Uterus (tissue), 3 donors: ENCODE measurements at regions not wholly inside any gene's neighbourhood (a gene's known extent, or its start where the extent isn't known, plus 50 kb on each side); places are given as distances from the start of the nearest gene placed in this dataset.

Source experiments
- DNase-seq, 2 donors: peaks; one replicate each; pipeline ENCODE4 v3.0.0-alpha.2; 2019 to 2020
- H3K27ac ChIP-seq, 2 donors: fragments of 200-600 bp; sonication (generic); 1 replicate in 1 of 2; 2 replicates in 1 of 2; pipeline ENCODE4 v1.5.1; 2016 to 2018
- H3K27me3 ChIP-seq, 2 donors: fragments of 200-600 bp; sonication (generic); one replicate each; pipeline ENCODE4 v1.5.1; 2018 to 2019; ENCODE audit warnings: control low read depth in 1 of 2
- H3K36me3 ChIP-seq, 2 donors: fragments of 200-600 bp; sonication (generic); one replicate each; pipeline ENCODE4 v1.5.1; 2019; ENCODE audit warnings: control low read depth in 1 of 2
- H3K4me1 ChIP-seq, 2 donors: fragments of 200-600 bp; sonication (generic); one replicate each; pipeline ENCODE4 v1.5.1; 2018 to 2019; ENCODE audit warnings: control low read depth in 1 of 2
- H3K4me3 ChIP-seq, 2 donors: fragments of 200-600 bp; sonication (generic); 1 replicate in 1 of 2; 2 replicates in 1 of 2; pipeline ENCODE4 v1.5.1; 2018 to 2019; ENCODE audit warnings: mild to moderate bottlenecking in 1 of 2
- H3K9me3 ChIP-seq, 2 donors: fragments of 200-600 bp; sonication (generic); one replicate each; pipeline ENCODE4 v1.5.1; 2019; ENCODE audit warnings: control low read depth in 1 of 2
- POLR2A ChIP-seq, 2 donors: fragments of 450-650 bp; IDR thresholded peaks; one replicate each; pipeline ENCODE4 v1.6.1; 2016; ENCODE audit warnings: antibody characterized with exemption in 2 of 2, mild to moderate bottlenecking in 1 of 2, moderate library complexity in 1 of 2
- intact Hi-C: fragments of 100-400 bp; cut with DNase I; formaldehyde crosslinking; loops from one replicate; pipeline ENCODE4 v1.15.1; 2023; ENCODE audit warnings: low total_unique reads
- TF ChIP-seq, protein P1 (sequence below), 4 experiments: fragments of 200-600 bp in 2 of 4; fragments of 450-650 bp in 2 of 4; sonication (generic) in 2 of 4; IDR thresholded peaks; one replicate each; pipeline ENCODE4 v1.5.1; 2016 to 2019; ENCODE audit warnings: antibody characterized with exemption in 4 of 4, mild to moderate bottlenecking in 2 of 4, moderate library complexity in 1 of 4
- donor health status: DM: yes; HTN: yes; CAD: no.

DNA sequence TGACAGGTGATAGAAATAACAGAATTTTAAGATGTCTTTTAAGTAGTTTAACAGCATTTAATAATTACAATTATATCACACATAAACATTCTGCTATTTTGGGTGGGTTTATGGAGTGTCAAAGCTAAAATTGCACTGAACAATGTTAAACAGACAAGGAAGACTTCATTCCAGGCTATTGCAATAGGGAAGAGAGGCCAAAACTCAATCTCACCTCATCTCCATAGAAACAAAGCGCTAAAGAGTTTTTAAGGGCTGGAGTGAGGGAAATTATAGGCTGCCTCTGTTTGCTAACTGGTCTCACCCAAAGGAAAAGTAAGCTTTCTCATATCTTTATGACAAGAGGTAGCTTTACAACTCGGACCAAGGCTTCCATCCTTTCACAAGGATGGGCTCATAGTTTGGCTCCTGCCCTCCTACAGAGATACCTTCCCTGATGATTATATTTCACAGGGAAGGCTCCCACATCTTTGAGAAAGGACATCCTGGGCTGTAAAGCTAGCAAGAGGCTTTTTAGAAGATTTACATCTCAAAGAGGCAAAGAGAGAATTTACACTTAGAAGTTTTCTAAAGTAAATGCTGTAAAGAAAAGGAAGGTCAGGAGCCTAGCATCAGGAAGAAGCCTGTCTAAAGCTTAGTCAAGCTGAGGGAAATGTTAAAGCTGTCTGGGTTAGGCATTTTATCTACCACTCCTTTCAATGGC lies 350.2 kb upstream of the IMPG1 start:
- Histone ChIP-seq H3K4me1 (no peaks in the 10 kb centered on the region), H3K9me3 (no peaks in the 10 kb centered on the region), H3K4me3 (no peak overlapping the region), H3K27me3 (no peaks in the 10 kb centered on the region), H3K36me3 (no peaks in the 10 kb centered on the region), H3K27ac (no peak overlapping the region)
- intact Hi-C loops: no loop called here
- no peak for TF ChIP-seq POLR2A (IDR thresholded peaks at IDR 0.05)
- TF ChIP-seq, protein P1, sequence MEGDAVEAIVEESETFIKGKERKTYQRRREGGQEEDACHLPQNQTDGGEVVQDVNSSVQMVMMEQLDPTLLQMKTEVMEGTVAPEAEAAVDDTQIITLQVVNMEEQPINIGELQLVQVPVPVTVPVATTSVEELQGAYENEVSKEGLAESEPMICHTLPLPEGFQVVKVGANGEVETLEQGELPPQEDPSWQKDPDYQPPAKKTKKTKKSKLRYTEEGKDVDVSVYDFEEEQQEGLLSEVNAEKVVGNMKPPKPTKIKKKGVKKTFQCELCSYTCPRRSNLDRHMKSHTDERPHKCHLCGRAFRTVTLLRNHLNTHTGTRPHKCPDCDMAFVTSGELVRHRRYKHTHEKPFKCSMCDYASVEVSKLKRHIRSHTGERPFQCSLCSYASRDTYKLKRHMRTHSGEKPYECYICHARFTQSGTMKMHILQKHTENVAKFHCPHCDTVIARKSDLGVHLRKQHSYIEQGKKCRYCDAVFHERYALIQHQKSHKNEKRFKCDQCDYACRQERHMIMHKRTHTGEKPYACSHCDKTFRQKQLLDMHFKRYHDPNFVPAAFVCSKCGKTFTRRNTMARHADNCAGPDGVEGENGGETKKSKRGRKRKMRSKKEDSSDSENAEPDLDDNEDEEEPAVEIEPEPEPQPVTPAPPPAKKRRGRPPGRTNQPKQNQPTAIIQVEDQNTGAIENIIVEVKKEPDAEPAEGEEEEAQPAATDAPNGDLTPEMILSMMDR (IDR thresholded peaks at IDR 0.05): no peak
- no peak for DNase-seq

DNA sequence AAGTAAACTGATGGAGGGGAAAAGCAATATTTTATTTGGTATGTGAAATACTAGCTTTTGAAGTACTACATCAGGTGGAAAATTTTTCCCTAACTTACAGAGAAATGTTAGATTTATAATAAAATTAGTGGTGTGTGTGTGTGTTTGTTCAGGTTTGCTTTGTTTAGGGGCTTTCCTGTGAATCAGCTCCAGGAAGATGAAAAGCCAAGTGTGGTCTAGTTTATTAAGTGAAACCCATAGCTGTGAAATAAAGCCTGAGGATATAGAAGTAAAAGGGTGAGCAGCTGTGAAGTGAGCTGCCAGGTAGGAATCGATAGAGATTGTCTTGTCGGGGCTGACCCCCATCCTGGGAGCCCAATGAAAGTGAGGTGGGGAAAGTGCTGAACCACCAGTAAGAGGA lies 347.6 kb upstream of the IMPG1 start:
- no peaks in the 10 kb centered on the region for H3K4me1 ChIP-seq
- no peak overlapping the region for H3K4me3 ChIP-seq
- H3K27me3 ChIP-seq: no peaks in the 10 kb centered on the region
- TF ChIP-seq, protein P1 (IDR thresholded peaks at IDR 0.05): no peak
- TF ChIP-seq POLR2A (IDR thresholded peaks at IDR 0.05): no peak
- H3K9me3 ChIP-seq: no peaks in the 10 kb centered on the region
- H3K27ac ChIP-seq: no peak overlapping the region
- no peaks in the 10 kb centered on the region for H3K36me3 ChIP-seq
- intact Hi-C loops: no loop called here
- no peak for DNase-seq

DNA sequence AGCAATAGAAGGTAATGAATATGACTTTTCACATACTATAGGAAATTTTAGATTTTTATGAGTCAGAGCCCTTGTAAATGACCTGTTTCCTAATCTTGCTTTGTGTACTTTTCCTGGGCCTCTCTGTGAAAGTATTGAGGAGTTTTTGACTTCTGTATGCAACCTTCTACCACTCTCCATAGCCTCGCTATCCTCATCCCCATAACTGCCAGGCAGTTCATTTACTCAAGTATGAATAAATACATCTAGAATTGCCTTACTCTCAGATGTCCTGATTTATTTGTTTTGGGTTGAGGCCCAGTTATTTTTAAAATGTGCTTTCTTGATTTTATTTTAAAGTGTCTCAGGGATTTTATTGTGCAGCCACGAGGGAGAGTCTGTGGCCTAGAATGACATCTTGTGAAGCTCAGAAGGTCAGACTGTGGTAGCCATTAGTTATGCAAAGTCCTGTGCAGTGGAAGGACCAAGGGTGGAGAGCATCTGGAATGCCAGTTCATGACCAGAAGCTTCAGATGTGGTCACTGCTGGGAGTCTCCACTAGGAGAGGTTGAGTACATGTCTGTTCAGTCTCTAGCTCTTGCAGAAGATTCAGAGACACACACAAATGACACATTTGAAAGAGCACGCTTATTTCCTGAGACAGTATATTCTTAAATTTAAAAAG lies 346.2 kb upstream of the IMPG1 start:
- no peaks in the 10 kb centered on the region for H3K27me3 ChIP-seq
- H3K27ac ChIP-seq: no peak overlapping the region
- no peaks in the 10 kb centered on the region for H3K36me3 ChIP-seq
- H3K4me1 ChIP-seq: no peaks in the 10 kb centered on the region
- no peaks in the 10 kb centered on the region for H3K9me3 ChIP-seq
- intact Hi-C loops: no loop called here
- no peak for DNase-seq
- no peak for TF ChIP-seq POLR2A (IDR thresholded peaks at IDR 0.05)
- TF ChIP-seq, protein P1 (IDR thresholded peaks at IDR 0.05): no peak
- H3K4me3 ChIP-seq: no peak overlapping the region

DNA sequence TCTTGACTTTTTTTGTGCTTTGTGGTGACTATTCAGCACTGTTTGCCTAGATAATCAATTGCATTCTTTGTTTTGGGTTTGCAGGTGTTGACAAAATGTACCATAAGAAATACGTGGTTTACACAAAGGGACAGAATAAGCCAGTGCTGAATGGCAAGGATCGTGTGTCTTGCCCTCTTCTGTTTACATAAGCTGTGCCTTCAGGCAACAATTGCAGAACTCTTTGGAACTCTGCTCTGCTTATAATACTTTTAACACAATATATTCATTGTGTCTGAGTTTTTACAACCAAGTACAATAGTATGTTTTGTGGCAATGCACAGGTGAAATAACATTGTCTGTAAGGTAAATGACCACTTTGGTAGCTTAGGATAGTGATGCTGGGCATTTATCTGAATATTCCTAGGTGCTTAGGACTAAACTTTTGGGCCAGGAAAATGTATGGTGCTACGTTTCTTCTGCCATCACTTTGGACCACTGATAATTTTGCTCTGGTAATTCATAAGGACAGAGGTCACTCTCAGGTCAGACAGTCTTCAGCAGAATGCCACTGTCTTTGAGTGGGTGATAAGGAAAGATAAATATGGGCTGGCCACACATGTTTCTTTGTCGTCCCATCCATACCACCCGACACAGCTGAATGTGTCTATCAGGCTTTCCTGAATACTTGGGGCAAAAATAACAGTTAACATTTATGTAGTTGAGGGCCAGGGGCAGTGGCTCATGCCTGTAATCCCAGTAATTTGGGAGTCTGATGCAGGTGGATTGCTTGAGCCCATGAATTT lies 344.6 kb upstream of the IMPG1 start:
- H3K27ac ChIP-seq: no peak overlapping the region
- TF ChIP-seq, protein P1 (IDR thresholded peaks at IDR 0.05): no peak
- TF ChIP-seq POLR2A (IDR thresholded peaks at IDR 0.05): no peak
- no peaks in the 10 kb centered on the region for H3K4me1 ChIP-seq
- no peak overlapping the region for H3K4me3 ChIP-seq
- H3K36me3 ChIP-seq: no peaks in the 10 kb centered on the region
- intact Hi-C loops: no loop called here
- H3K9me3 ChIP-seq: no peaks in the 10 kb centered on the region
- no peak for DNase-seq
- H3K27me3 ChIP-seq: no peaks in the 10 kb centered on the region

DNA sequence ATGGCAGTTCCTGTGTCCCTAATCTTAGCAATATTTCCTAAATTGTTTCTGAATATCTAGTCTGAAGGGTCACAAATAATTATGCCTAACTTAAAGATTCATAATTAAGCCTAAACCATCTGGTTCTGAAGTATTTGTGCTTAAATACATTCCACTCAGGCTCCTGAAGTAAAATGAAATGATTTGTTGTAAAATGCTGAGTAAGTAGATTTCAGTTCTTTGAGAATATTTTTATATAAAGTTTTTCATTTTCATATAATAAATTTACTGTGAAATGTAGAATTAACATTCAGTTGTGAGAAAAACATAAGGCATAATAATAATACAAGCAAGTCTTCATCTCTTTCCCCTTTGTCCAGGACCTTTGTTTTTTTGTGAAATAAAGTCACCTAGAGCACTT lies 330.6 kb upstream of the IMPG1 start:
- Histone ChIP-seq H3K9me3 (no peaks in the 10 kb centered on the region), H3K27ac (no peak overlapping the region), H3K4me3 (no peak overlapping the region), H3K27me3 (no peaks in the 10 kb centered on the region), H3K4me1 (no peaks in the 10 kb centered on the region), H3K36me3 (no peaks in the 10 kb centered on the region)
- TF ChIP-seq, protein P1 (IDR thresholded peaks at IDR 0.05): no peak
- no peak for TF ChIP-seq POLR2A (IDR thresholded peaks at IDR 0.05)
- intact Hi-C loops: no loop called here
- DNase-seq: no peak
